Dedifferentiated amniotic fluid mesenchymal stem cell (primary cell): ENCODE measurements at regions not wholly inside any gene's neighbourhood (a gene's known extent, or its start where the extent isn't known, plus 50 kb on each side); places are given as distances from the start of the nearest gene placed in this dataset.

Experiments
- DNase-seq: peaks from one replicate; pipeline ENCODE4 v3.0.0-alpha.2; 2016; ENCODE audit errors: extremely low spot score

DNA sequence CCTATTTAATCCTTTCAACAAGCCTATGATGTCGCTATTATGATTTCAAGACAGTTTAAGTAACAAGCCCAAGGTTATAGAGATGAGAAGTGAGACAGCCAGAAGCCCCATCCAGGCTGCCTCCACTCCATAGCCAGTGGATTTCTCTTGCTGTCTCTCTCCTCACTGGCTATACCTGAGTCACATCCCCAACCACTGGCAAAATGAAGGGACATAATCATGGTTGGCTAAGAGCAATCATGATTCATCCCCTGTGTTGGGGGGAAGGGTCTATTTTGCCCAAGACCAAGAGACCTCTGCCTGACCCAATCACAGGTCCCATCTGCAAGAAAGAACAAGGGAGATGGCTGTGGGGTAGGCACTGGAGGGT lies 334.9 kb upstream of the GATB start:
- DNase-seq, result no peak

GRCh38 chr4:152094970-152095700 lies 334.3 kb upstream of the GATB start:
- DNase-seq, result no peak

GRCh38 chr4:152091405-152091804 lies 330.6 kb upstream of the GATB start:
- no peak for DNase-seq

DNA sequence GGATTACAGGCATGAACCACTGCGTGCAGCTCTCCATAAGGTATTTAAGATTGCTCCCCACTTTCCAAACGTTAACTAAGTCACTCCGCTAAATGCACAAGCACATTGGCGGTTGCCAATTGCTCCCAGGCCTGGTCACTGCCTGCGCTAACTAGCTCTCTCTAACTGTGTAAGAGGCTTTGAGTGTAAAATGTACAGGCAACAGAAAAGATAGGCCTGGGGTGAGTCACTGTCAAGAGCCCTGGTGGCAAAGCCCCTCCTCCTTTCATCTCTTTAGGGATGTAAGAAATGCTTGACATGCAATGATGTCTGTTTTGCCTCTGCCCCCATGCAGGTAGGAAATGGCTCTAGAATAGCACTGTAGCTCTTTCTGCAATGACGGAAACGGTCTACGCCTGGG lies 329.7 kb upstream of the GATB start:
- DNase-seq, result no peak

GRCh38 chr4:152089584-152089983 lies 328.8 kb upstream of the GATB start:
- DNase-seq, result no peak

GRCh38 chr4:152087335-152087734 lies 326.5 kb upstream of the GATB start:
- no peak for DNase-seq

DNA sequence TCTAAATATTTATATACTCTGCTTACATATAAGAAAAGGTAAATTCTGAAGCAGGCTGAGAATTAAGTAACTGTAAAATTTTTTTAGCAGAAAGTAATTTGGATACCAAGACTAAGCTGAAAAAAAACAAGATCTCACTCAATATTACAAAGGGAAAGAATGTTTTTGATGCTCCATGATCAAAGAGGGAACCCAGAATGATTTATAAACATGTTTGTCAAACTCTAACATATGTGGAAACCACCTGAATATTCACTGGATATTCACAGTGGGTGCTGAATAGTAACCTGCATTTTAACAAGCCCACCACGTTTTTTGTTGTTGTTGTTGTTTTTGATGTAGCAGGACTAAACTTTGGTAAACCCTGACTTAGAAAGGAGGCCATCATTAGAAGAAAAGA lies 324.9 kb upstream of the GATB start:
- no peak for DNase-seq

DNA sequence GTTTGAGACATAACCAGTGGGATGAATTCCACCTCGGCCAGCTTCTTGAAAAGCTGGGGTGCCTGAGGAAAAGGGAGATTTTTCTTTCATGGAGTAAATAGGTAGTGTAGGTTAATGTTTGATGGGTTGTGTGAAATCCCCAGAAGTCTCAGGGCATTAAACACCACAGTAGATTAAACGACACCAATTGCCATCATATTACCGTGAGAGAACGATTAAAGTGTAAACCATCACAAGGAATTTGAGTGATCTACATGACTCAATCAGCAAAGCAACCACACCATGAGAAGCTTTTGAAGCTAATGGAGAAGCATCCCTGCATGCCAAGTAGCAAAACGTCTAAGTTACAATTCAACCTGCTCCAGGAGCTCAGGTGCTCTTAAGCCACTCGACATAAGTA lies 322.5 kb upstream of the GATB start:
- DNase-seq, result no peak

DNA sequence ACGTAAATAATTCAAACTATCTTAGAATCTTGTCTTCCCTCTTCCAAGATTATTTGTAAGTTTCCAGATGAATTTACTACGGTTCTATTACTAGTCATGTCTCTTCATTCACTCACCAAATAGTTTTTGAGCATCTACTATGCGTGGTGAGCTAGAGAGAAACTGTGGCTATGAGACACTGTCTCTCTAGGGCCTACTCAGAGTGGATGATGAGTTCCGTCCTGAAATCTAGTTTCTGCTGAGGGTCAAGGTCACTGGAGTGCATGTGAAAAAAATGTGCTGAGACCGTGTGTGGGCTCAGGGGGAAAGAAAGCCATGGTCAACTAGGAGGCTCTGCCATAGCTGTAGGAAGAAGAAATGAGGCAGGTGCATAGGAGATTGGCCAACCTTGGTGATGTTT lies 320.2 kb upstream of the GATB start:
- DNase-seq, result no peak

DNA sequence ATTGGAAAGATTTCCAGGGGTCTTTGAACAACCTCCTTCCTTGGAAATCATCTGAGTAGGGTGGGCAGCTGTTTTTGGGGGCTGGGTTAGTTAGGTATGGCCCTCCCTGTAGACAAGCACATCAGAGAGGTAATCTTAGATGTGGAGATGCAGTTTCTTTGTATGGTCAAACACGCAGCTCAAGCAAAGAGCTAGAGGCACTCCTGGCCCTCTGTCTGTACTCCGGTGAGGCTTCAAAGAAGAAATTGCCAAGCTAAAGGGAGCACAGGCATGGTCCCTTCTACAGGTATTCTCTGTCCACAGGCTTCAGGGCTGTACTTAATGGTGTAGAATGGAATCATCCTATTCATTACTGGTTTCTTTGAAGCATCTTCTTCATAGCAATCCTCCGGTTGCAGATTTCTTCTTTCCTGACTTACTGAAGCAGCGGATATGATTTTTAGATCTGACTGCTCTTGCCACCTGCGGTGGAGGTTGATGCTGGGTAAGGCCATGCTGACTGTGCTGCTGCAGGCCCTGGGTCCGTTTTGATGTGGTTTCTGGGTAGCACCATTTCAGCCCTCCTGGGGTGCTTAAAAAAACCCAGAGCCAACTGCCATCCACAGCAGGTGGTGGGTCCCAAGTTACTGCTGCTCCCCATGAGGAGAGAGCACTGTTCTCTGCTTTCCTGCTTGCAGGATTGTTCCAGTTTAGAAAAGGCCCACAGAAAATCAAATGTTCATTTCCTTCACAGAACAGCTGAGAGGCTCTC lies 318.9 kb upstream of the GATB start:
- DNase-seq, result no peak

GRCh38 chr4:152079079-152079478 lies 318.3 kb upstream of the GATB start:
- no peak for DNase-seq

GRCh38 chr4:152077582-152077981 lies 316.8 kb upstream of the GATB start:
- no peak for DNase-seq

DNA sequence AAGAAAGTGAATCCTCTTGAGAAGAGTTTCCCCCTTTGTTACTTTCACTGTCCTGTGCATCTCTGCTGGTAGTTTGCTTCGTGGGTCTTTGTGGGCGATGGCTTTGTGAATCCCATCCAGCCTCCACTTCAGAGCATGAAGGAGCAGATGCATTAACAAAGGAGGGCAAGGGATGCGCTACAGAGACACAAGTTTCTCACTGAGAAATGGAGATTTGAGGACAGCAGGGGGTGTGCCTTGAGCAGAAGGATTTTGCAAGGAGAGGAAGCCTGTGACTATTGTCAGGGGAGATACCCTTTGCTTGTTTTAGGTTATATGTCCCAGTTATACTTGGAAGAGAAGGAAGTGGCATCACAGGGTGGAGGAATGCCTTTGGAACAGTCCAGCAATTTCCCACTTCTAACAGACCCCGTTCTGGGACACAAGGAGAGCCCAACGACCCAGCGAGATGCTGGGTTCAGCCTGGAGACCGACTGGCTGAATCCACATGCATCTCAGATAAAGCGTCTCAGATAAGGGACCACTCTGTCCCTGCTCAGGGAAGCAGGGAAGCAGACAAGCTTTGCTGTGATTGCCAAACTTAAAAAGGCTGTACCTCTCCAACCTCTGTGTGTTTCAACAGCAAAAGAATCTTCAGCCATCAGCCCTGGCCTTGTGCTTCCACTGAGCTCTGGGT lies 314.6 kb upstream of the GATB start:
- no peak for DNase-seq

- no peak for DNase-seq
These were observed 313.8 kb upstream of the GATB start for GRCh38 chr4:152074573-152074972.

DNA sequence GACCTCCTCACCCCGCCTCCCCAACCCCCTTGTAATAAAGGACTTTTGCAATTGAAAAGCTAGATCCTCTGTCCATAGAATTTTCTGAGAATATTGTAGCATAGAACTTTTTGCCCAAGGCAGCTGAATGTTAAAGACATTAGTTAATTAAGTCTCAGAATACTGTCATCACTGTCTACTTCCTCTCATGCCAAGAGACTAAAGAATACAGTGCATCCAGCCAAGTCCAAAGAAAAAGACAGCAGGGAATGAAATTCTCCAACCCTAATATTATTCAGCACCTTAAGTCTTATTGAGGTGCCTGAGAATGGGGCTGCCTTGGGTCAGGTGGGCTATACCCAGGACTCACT lies 313.3 kb upstream of the GATB start:
- no peak for DNase-seq

DNA sequence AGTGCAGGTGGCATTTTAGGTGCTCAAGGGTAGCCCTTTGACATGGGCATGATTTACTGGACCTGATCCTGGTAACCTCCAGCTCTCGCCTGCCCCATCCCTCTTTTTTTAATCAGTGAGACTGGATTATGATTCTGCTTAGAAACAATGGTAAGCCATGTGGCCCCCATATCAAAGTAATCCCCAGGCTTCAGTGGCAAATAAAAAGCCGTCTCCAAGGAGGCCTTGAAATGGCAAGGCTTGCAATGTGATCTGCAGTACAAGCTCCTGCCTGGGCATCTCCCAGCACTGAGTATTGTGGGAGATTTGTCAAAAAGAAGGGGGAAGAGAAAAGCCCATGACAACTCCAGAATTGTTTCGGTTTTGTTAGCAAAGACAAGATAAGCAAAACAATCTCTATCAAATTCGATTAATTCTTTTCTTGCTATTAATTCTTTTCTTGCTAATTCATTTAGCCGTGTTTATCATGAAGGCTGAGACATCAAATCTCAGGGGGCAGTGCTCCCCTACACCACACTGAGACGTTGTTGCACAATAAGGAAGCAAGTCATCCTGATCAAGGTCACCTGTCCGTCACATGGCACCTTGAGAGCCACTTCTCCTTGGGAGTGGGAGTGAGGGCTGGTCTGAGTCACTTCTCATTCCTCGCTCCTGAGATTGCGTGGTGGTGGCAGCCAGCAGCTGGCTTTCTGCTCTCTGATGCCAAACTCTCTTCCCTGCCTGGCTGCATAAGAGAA lies 312.7 kb upstream of the GATB start:
- no peak for DNase-seq

DNA sequence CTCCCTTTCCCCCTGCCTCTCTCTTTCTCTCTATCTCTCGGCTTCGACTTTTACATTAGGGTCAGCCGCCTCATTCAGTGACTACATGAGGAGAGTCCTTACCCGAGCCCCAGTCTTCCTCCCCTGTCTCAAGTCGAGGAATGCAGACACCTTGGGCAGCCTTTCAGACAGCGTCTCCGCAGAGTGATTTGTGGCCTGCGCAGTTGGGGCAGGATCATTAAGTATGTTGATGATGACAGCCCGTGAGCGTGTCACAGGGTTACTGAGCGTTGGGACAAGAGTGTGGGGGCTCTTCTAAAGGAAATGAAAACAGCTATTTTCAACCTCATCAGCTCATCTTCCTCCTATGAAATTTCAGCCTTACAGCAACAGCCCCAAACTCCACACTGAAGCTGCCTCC lies 312.1 kb upstream of the GATB start:
- DNase-seq, result no peak

GRCh38 chr4:152072001-152072485 lies 311.2 kb upstream of the GATB start:
- DNase-seq, result no peak

- DNase-seq, result no peak
These were observed 310.0 kb upstream of the GATB start for GRCh38 chr4:152070854-152071253.

DNA sequence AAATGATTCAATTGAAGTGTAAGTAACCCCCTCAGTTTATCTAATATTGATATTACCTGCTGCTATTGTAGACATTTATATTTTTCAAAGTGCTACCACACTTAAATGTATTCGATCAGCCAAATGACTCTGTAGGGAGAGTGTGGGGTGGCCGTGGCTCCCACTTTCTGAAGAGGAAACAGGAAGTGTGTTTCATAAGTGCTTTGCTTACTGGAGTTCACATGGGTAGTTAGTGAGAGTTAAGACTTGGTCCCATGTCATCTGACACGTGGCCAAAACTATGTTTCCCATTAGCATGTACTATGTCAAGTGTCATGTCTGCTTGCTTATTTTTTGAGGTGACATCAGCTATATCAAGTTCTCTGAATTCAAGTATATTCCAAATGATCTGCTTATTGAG lies 308.1 kb upstream of the GATB start:
- DNase-seq, result no peak

GRCh38 chr4:152065545-152065944 lies 304.7 kb upstream of the GATB start:
- DNase-seq, result no peak

DNA sequence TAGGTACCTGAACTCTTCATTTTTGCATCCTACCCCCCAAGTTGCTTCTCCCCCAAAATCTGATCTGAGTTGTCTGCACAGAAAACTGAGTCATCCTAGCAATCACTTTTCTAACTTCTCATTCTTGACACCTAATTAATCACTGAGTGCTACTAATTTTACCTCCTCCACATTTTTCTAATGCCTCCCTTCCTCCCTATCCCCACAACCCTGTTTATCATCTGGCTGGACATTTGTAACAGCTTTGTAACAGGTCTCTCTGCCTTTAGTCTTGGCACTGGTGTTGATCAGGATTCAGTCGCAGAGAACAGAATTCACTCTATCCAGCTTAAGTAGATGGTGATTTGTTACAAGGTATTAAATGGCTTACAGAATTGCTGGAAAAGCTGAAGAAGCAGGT lies 303.9 kb upstream of the GATB start:
- no peak for DNase-seq
